ENCODE measurements at regions not wholly inside any gene's neighbourhood (a gene's known extent, or its start where the extent isn't known, plus 50 kb on each side); places are given as distances from the start of the nearest gene placed in this dataset.
A peak's percentile ranks its signal among the peaks of the same experiment; 100 is the strongest.

DNA sequence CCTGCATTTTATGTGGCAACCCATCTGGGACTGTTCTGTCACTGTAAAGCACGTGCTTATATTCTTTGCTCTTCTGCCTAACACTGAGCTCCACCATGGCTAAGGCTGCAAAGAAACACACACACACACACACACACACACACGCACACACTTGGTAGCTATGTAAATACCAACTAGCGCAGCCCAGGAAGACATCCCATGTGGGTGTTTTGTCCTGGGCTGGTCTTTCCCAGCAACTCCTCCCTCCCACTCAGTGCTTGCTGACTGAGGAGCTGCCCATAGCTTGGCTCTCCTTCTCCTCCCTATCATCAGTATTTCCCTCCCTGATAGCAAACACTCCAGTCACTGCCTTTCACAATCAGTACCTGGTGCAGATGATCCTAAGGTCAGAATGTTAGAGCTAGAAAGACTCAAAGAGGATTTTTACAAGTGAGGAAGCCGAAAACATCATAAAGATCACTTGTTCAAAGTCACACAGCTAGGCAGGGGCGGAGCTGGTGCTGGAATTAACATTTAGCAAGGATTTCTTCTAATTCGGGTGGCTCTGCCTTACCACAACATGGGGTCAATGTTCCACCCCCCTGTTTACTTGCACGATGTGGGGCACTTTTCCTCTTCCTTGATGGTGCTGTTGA, 377.1 kb upstream of the TBL1XR1 start (continued):
- TF ChIP-seq, protein P1, sequence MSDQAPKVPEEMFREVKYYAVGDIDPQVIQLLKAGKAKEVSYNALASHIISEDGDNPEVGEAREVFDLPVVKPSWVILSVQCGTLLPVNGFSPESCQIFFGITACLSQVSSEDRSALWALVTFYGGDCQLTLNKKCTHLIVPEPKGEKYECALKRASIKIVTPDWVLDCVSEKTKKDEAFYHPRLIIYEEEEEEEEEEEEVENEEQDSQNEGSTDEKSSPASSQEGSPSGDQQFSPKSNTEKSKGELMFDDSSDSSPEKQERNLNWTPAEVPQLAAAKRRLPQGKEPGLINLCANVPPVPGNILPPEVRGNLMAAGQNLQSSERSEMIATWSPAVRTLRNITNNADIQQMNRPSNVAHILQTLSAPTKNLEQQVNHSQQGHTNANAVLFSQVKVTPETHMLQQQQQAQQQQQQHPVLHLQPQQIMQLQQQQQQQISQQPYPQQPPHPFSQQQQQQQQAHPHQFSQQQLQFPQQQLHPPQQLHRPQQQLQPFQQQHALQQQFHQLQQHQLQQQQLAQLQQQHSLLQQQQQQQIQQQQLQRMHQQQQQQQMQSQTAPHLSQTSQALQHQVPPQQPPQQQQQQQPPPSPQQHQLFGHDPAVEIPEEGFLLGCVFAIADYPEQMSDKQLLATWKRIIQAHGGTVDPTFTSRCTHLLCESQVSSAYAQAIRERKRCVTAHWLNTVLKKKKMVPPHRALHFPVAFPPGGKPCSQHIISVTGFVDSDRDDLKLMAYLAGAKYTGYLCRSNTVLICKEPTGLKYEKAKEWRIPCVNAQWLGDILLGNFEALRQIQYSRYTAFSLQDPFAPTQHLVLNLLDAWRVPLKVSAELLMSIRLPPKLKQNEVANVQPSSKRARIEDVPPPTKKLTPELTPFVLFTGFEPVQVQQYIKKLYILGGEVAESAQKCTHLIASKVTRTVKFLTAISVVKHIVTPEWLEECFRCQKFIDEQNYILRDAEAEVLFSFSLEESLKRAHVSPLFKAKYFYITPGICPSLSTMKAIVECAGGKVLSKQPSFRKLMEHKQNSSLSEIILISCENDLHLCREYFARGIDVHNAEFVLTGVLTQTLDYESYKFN (CRISPR knock-in tag; conservative IDR thresholded peaks at IDR 0.05) = peak; percentile 40; the same call in 1 of the 2 replicates
- TF ChIP-seq SALL2 (CRISPR knock-in tag; IDR thresholded peaks at IDR 0.05) (peak; percentile 58; the same call in 1 of the 2 replicates), HIVEP1 (CRISPR knock-in tag; IDR thresholded peaks at IDR 0.05) (no peak), HMG20A (CRISPR knock-in tag; IDR thresholded peaks at IDR 0.05; ENCODE audit: borderline replicate concordance) (peak; percentile 40; the same call in 1 of the 2 replicates), CREB1 (IDR thresholded peaks at IDR 0.05) (no peak), CREB1 (CRISPR knock-in tag; IDR thresholded peaks at IDR 0.05) (no peak), TEAD3 (CRISPR knock-in tag; optimal IDR thresholded peaks at IDR 0.05; ENCODE audit: borderline replicate concordance) (peak; percentile 8), ELF3 (CRISPR knock-in tag; IDR thresholded peaks at IDR 0.05) (no peak), HNF4A (CRISPR knock-in tag; IDR thresholded peaks at IDR 0.05) (peak; percentile 15; the same call in 1 of the 2 replicates), ZNF543 (CRISPR knock-in tag; IDR thresholded peaks at IDR 0.05) (no peak), IRX3 (CRISPR knock-in tag; IDR thresholded peaks at IDR 0.05; ENCODE audit: borderline replicate concordance, low read depth) (no peak), ZNF615 (CRISPR knock-in tag; IDR thresholded peaks at IDR 0.05; ENCODE audit: borderline replicate concordance) (no peak), HNRNPH1 (optimal IDR thresholded peaks at IDR 0.05; ENCODE audit: low read depth, low read length) (no peak), JDP2 (CRISPR knock-in tag; IDR thresholded peaks at IDR 0.05; ENCODE audit: borderline replicate concordance) (no peak), DPF2 (CRISPR knock-in tag; IDR thresholded peaks at IDR 0.05; ENCODE audit: borderline replicate concordance, low read depth) (peak; percentile 25; the same call in 1 of the 2 replicates), PHB2 (IDR thresholded peaks at IDR 0.05; ENCODE audit: partially characterized antibody) (no peak), TOE1 (CRISPR knock-in tag; IDR thresholded peaks at IDR 0.05) (no peak), SP1 (IDR thresholded peaks at IDR 0.05) (no peak), SP1 (CRISPR knock-in tag; IDR thresholded peaks at IDR 0.05) (no peak), ZNF788 (CRISPR knock-in tag; IDR thresholded peaks at IDR 0.05; ENCODE audit: borderline replicate concordance) (peak; percentile 43; the same call in 1 of the 2 replicates), ZNF335 (CRISPR knock-in tag; IDR thresholded peaks at IDR 0.05) (no peak)
- TF ChIP-seq, protein P2, sequence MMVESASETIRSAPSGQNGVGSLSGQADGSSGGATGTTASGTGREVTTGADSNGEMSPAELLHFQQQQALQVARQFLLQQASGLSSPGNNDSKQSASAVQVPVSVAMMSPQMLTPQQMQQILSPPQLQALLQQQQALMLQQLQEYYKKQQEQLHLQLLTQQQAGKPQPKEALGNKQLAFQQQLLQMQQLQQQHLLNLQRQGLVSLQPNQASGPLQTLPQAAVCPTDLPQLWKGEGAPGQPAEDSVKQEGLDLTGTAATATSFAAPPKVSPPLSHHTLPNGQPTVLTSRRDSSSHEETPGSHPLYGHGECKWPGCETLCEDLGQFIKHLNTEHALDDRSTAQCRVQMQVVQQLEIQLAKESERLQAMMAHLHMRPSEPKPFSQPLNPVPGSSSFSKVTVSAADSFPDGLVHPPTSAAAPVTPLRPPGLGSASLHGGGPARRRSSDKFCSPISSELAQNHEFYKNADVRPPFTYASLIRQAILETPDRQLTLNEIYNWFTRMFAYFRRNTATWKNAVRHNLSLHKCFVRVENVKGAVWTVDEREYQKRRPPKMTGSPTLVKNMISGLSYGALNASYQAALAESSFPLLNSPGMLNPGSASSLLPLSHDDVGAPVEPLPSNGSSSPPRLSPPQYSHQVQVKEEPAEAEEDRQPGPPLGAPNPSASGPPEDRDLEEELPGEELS (CRISPR knock-in tag; IDR thresholded peaks at IDR 0.05) = peak; percentile 53; the same call in 1 of the 2 replicates
- TF ChIP-seq, protein P3, sequence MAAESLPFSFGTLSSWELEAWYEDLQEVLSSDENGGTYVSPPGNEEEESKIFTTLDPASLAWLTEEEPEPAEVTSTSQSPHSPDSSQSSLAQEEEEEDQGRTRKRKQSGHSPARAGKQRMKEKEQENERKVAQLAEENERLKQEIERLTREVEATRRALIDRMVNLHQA (CRISPR knock-in tag; IDR thresholded peaks at IDR 0.05) = no peak
- TF ChIP-seq, protein P4, sequence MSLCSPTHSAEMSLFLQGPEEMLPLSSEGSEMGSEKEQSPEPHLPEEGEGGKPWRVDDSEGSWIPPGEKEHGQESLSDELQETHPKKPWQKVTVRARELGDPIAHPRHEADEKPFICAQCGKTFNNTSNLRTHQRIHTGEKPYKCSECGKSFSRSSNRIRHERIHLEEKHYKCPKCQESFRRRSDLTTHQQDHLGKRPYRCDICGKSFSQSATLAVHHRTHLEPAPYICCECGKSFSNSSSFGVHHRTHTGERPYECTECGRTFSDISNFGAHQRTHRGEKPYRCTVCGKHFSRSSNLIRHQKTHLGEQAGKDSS (CRISPR knock-in tag; IDR thresholded peaks at IDR 0.05; ENCODE audit: borderline replicate concordance, low read depth) = peak; percentile 72
